GM23248 (cell line): ENCODE measurements at regions not wholly inside any gene's neighbourhood (a gene's known extent, or its start where the extent isn't known, plus 50 kb on each side); places are given as distances from the start of the nearest gene placed in this dataset.

Experiments
- EZH2 ChIP-seq: fragments of 200-600 bp; sonication (generic); IDR thresholded peaks from 2 replicates; pipeline ENCODE4 v1.6.1; 2018; ENCODE audit warnings: antibody characterized with exemption, mild to moderate bottlenecking; ENCODE audit not compliant: insufficient read depth, poor library complexity, severe bottlenecking
- EZH2phosphoT487 ChIP-seq: fragments of 200-600 bp; sonication (generic); IDR thresholded peaks from 2 replicates; pipeline ENCODE4 v1.6.1; 2018; ENCODE audit warnings: antibody characterized with exemption, moderate library complexity, mild to moderate bottlenecking, low read depth; ENCODE audit not compliant: insufficient read depth

DNA sequence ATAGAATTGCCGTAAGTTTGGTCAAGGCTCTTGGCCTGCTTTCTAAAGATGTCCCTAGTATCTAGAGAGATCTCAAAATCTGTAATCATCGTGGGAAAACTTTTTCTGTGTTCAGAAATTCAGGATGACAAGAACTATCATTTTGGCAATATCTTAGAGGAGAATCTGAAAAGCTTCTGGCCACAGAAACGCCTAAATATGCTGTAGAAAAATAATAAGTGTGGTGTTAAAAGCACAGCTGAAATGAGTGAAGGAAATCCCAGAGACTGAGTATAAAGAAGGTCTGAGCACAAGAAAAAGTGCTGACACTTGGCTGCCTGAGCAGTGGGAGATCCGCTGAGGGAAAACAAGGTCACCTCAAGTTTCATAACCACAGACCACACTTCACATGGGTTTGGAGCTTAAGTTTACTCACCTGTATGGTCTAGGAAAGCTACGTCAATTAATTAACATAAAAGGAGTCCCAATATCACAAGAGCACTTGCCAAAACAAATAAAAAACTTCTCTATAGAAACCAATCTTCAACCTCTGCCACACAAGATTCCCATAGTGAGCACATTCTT is 235.2 kb upstream of the IRF2BP2 start:
- TF ChIP-seq EZH2 (no peak), EZH2phosphoT487 (no peak)
